ENCODE measurements at regions not wholly inside any gene's neighbourhood (a gene's known extent, or its start where the extent isn't known, plus 50 kb on each side); places are given as distances from the start of the nearest gene placed in this dataset.
A peak's percentile ranks its signal among the peaks of the same experiment; 100 is the strongest.

DNA sequence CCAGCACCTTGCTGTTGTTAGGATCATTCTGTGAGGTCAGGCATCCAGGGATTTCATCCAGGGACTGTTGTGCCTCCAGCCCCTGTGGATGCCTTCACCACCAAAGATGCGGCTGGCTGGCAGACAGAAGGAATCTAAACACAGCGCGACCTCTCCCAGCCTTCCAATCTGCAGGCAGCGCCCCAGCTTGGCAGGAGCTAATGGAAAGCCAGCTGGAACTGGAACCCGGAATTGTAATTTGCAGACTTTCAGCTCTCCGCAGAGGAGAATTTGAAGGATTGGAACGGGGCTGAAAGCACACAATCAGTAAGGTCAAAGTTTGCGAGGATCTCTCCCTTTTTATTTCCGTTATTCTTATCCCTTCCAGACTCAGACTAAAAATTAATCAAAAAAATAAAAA is 127.8 kb downstream of the TRIB2 start:
- H3K36me3 ChIP-seq (ENCODE audit: low read depth, missing control alignments), result no peaks in the 10 kb centered on the region
- peak overlapping the region; percentile 21 to 68 for H3K27ac ChIP-seq
- WGBS, 2 donors, result 39 to 66% methylated on average over 8 to 9 of the region's 9 CpGs
- H3K27me3 ChIP-seq, result no peaks in the 10 kb centered on the region
- H3K4me1 ChIP-seq, result peaks cover 4% of the 10 kb centered on the region
- DNase-seq, result peak; percentile 40
- intact Hi-C loops (cut with DNase I; ENCODE audit: low total_unique reads), result no loop called here
- no peaks in the 10 kb centered on the region for H3K9me3 ChIP-seq
- no peak overlapping the region for H3K4me3 ChIP-seq
- TF ChIP-seq POLR2A (IDR thresholded peaks at IDR 0.05), result no peak
- TF ChIP-seq, protein P1, sequence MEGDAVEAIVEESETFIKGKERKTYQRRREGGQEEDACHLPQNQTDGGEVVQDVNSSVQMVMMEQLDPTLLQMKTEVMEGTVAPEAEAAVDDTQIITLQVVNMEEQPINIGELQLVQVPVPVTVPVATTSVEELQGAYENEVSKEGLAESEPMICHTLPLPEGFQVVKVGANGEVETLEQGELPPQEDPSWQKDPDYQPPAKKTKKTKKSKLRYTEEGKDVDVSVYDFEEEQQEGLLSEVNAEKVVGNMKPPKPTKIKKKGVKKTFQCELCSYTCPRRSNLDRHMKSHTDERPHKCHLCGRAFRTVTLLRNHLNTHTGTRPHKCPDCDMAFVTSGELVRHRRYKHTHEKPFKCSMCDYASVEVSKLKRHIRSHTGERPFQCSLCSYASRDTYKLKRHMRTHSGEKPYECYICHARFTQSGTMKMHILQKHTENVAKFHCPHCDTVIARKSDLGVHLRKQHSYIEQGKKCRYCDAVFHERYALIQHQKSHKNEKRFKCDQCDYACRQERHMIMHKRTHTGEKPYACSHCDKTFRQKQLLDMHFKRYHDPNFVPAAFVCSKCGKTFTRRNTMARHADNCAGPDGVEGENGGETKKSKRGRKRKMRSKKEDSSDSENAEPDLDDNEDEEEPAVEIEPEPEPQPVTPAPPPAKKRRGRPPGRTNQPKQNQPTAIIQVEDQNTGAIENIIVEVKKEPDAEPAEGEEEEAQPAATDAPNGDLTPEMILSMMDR (IDR thresholded peaks at IDR 0.05), result no peak

DNA sequence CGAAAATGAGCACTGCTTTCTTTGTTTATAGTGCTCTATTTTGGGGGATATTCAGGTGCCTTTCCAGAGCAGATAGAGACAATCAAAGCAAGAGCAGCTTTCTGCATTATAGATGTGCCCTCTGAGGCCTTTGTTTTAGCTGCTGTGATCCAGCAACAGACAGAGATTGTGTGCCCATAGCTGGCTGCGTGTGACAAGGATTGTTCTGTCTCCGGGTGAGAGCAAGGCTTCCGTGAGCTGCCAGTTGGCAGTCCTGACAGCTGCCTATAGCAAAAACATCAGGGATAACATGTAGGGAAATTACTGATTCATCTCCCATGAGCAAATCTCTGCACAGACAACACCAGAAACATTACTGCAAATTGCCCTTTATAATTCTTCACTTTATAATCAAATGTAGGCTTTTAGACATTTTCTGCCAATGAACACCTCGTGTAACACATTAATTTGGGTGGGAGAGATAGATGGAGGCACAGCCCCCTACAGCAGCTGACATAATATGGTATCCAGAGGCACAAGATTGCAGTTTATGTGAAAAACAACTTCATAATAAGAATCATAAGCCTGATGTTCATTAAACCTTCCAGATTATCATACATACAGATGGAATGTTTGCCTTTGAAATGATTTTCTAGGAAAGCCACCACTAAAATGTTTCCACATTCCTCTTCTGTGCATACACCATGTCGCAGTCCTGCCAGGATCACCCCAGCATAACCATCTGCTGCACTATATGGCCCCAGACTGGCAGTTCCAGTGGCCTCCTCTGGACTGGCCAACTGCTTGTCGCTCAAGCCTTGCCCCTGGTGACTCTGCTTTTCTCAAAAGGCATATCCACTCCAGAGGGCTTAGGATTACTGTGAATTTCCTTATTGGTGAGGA is 131.2 kb downstream of the TRIB2 start:
- no peak for TF ChIP-seq POLR2A (IDR thresholded peaks at IDR 0.05)
- TF ChIP-seq, protein P1 (IDR thresholded peaks at IDR 0.05), result no peak
- Histone ChIP-seq H3K27ac (no peak overlapping the region), H3K4me3 (no peak overlapping the region), H3K36me3 (ENCODE audit: low read depth, missing control alignments) (no peaks in the 10 kb centered on the region), H3K27me3 (no peaks in the 10 kb centered on the region), H3K4me1 (peaks cover 4% of the 10 kb centered on the region), H3K9me3 (no peaks in the 10 kb centered on the region)
- intact Hi-C loops (cut with DNase I; ENCODE audit: low total_unique reads), result no loop called here
- 92 to 94% methylated on average over 7 of the region's 7 CpGs for WGBS, 2 donors
- DNase-seq, result no peak

DNA sequence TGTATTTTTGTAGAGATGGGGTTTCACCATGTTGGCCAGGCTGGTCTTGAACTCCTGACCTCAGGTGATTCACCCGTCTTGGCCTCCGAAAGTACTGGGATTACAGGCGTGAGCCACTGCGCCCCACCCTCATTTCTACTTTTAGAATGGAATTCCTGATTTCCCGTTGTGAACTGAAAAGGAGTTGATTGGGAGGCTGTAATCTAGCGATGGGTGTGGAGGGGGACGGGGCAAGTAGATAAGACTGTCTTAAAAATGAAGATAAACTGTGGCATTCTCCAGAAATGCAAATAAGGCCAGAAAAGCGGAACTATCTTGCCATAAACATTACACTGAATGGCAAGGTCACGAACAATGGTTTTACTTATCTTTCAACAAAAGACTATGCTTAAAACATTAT is 135.4 kb downstream of the TRIB2 start:
- H3K36me3 ChIP-seq (ENCODE audit: low read depth, missing control alignments), result no peaks in the 10 kb centered on the region
- intact Hi-C loops (cut with DNase I; ENCODE audit: low total_unique reads), result no loop called here
- 70 to 73% methylated on average over 9 of the region's 9 CpGs for WGBS, 2 donors
- no peaks in the 10 kb centered on the region for H3K4me1 ChIP-seq
- H3K9me3 ChIP-seq, result no peaks in the 10 kb centered on the region
- H3K27me3 ChIP-seq, result no peaks in the 10 kb centered on the region
- no peak for DNase-seq
- TF ChIP-seq, protein P1 (IDR thresholded peaks at IDR 0.05), result no peak
- no peak for TF ChIP-seq POLR2A (IDR thresholded peaks at IDR 0.05)
- H3K27ac ChIP-seq, result no peak overlapping the region
- no peak overlapping the region for H3K4me3 ChIP-seq

DNA sequence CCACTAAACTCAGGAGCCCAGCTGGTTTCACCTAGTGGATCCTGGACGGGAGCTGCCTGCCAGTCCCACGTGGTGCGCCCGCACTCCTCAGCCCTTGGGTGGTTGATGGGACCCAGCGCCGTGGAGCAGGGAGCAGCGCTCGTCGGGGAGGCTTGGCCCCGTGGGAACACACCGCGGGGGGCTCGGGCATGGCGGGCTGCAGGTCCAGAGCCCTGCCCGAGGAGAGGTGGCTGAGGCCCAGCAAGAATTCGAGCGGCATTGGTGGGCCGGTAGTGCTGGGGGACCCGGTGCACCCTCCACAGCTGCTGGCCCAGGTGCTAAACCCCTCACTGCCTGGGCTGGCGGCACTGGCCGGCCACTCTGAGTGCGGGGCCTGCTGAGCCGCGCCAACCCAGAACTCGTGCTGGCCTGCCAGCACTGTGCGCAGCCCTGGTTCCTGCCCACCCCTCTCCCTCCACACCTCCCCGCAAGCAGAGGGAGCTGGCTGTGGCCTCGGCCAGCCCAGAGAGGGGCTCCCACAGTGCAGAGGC is 137.3 kb downstream of the TRIB2 start:
- H3K4me3 ChIP-seq, result no peak overlapping the region
- TF ChIP-seq, protein P1 (IDR thresholded peaks at IDR 0.05), result no peak
- no peak for TF ChIP-seq POLR2A (IDR thresholded peaks at IDR 0.05)
- H3K27me3 ChIP-seq, result no peaks in the 10 kb centered on the region
- intact Hi-C loops (cut with DNase I; ENCODE audit: low total_unique reads), result no loop called here
- no peak overlapping the region for H3K27ac ChIP-seq
- DNase-seq, result no peak
- no peaks in the 10 kb centered on the region for H3K36me3 ChIP-seq (ENCODE audit: low read depth, missing control alignments)
- 66 to 76% methylated on average over 10 to 28 of the region's 28 CpGs for WGBS, 2 donors
- H3K9me3 ChIP-seq, result no peaks in the 10 kb centered on the region
- H3K4me1 ChIP-seq, result no peaks in the 10 kb centered on the region

Data from testis (tissue), 2 donors.